ENCODE measurements at regions not wholly inside any gene's neighbourhood (a gene's known extent, or its start where the extent isn't known, plus 50 kb on each side); places are given as distances from the start of the nearest gene placed in this dataset.
"Not testable (repeated sequence)": the region's sequence is repeated elsewhere in the genome, so short reads cannot be mapped to it uniquely, and the experiment has no call there.

GRCh38 chr2:235223011-235223410 is 270.8 kb upstream of the AGAP1 start:
- no peak for DNase-seq

- no peak for DNase-seq
Observed at GRCh38 chr2:235224410-235224809, 269.4 kb upstream of the AGAP1 start.

GRCh38 chr2:235225261-235225660 is 268.6 kb upstream of the AGAP1 start:
- DNase-seq: no peak

- no peak for DNase-seq
Observed at GRCh38 chr2:235227590-235227989, 266.3 kb upstream of the AGAP1 start.

GRCh38 chr2:235228422-235228821 is 265.4 kb upstream of the AGAP1 start:
- DNase-seq: not testable (repeated sequence)

- DNase-seq: no peak
Observed at GRCh38 chr2:235229236-235229635, 264.6 kb upstream of the AGAP1 start.

GRCh38 chr2:235230821-235231601 is 262.8 kb upstream of the AGAP1 start:
- DNase-seq: no peak

- no peak for DNase-seq
Observed at GRCh38 chr2:235232449-235233433, 261.1 kb upstream of the AGAP1 start.

GRCh38 chr2:235234736-235235135 is 259.1 kb upstream of the AGAP1 start:
- no peak for DNase-seq

GRCh38 chr2:235235977-235236767 is 257.7 kb upstream of the AGAP1 start:
- DNase-seq: no peak

GRCh38 chr2:235238537-235238936 is 255.3 kb upstream of the AGAP1 start:
- no peak for DNase-seq

- DNase-seq: no peak
Observed at GRCh38 chr2:235240574-235240973, 253.3 kb upstream of the AGAP1 start.

GRCh38 chr2:235244255-235245220 is 249.3 kb upstream of the AGAP1 start:
- no peak for DNase-seq

- no peak for DNase-seq
Observed at GRCh38 chr2:235247001-235247400, 246.8 kb upstream of the AGAP1 start.

- DNase-seq: no peak
Observed at GRCh38 chr2:235255693-235256092, 238.2 kb upstream of the AGAP1 start.

- DNase-seq: no peak
Observed at GRCh38 chr2:235257590-235257989, 236.3 kb upstream of the AGAP1 start.

GRCh38 chr2:235262750-235263149 is 231.1 kb upstream of the AGAP1 start:
- no peak for DNase-seq

GRCh38 chr2:235263205-235264120 is 230.4 kb upstream of the AGAP1 start:
- DNase-seq: no peak

GRCh38 chr2:235264121-235264493 is 229.7 kb upstream of the AGAP1 start:
- no peak for DNase-seq

GRCh38 chr2:235264512-235264911 is 229.3 kb upstream of the AGAP1 start:
- no peak for DNase-seq
